ENCODE measurements at regions not wholly inside any gene's neighbourhood (a gene's known extent, or its start where the extent isn't known, plus 50 kb on each side); places are given as distances from the start of the nearest gene placed in this dataset.

- TF ChIP-seq POLR2AphosphoS5 (IDR thresholded peaks at IDR 0.05; ENCODE audit: low read length) (no peak), MEF2A (IDR thresholded peaks at IDR 0.05; ENCODE audit: insufficient read depth, low read depth, low read length) (no peak), TCF12 (IDR thresholded peaks at IDR 0.05; ENCODE audit: low read depth, low read length) (no peak), HDGF (IDR thresholded peaks at IDR 0.05) (no peak)
These were observed 320.6 kb downstream of the UACA start (continued) for GRCh38 chr15:70442616-70443321.

- 41% methylated on average over 13 of the region's 13 CpGs for WGBS (ENCODE audit: insufficient coverage, insufficient replicate concordance, low lambda C conversion rate, missing lambda C conversion rate)
- FAIRE-seq = no peak
- H3K27ac ChIP-seq (ENCODE audit: control insufficient read depth, insufficient read depth) = no peak overlapping the region
- intact Hi-C loops (cut with micrococcal nuclease; ENCODE audit: unreplicated experiment) = no loop called here
- no TSS peak for BruUV-seq (replicated peaks)
- SMC1A ChIA-PET (ENCODE audit: uncharacterized antibody, unreplicated experiment) = no interaction called here
- H3K4me2 ChIP-seq (ENCODE audit: control insufficient read depth, insufficient read depth) = no peak overlapping the region
- no peaks in the 10 kb centered on the region for H3K36me3 ChIP-seq (ENCODE audit: control insufficient read depth in 2 of 2, insufficient read depth in 2 of 2, low read length in 1 of 2)
- in situ Hi-C loops (cut with MboI) = no loop called here
- H3K79me2 ChIP-seq (ENCODE audit: control insufficient read depth, insufficient read depth, low read length) = no peaks in the 10 kb centered on the region
- no peak for TF ChIP-seq STAT3 (IDR thresholded peaks at IDR 0.05; ENCODE audit: low read depth, low read length)
- CTCF ChIA-PET = no interaction called here
- H2AFZ ChIP-seq (ENCODE audit: control insufficient read depth, low read depth, low read length) = no peak overlapping the region
- DNase-seq (ENCODE audit: low read depth, low spot score) = no peak
- no peak overlapping the region for H3K9ac ChIP-seq (ENCODE audit: control insufficient read depth, insufficient read depth, low read length)
- H3K9me3 ChIP-seq (replicated peaks; ENCODE audit: control insufficient read depth, insufficient read depth, low read length) = no peaks in the 10 kb centered on the region
- POLR2A ChIA-PET = no interaction called here
- peaks cover 1% of the 10 kb centered on the region; the same call in 1 of the 2 replicates for H3K4me1 ChIP-seq (ENCODE audit: control insufficient read depth, insufficient read depth, low read length)
- no peak overlapping the region for H3K4me3 ChIP-seq
- ATAC-seq = no peak
- H4K20me1 ChIP-seq (ENCODE audit: control insufficient read depth, insufficient read depth) = no peaks in the 10 kb centered on the region
- peaks cover 7 to 20% of the 10 kb centered on the region in 2 experiments for H3K27me3 ChIP-seq (replicated peaks in 1 of 2; ENCODE audit: control insufficient read depth in 2 of 2, insufficient read depth in 2 of 2, low read length in 1 of 2)
- RAD21 ChIA-PET (ENCODE audit: unreplicated experiment) = no interaction called here
These were observed 321.1 kb downstream of the UACA start for GRCh38 chr15:70442211-70442610.

- FAIRE-seq (no peak), ATAC-seq (no peak), DNase-seq (ENCODE audit: low read depth, low spot score) (no peak)
- intact Hi-C loops (cut with micrococcal nuclease; ENCODE audit: unreplicated experiment) = no loop called here
- RAD21 ChIA-PET (ENCODE audit: unreplicated experiment) = no interaction called here
- BruUV-seq (replicated peaks) = no TSS peak
- Histone ChIP-seq H3K4me2 (ENCODE audit: control insufficient read depth, insufficient read depth) (no peak overlapping the region), H3K36me3 (ENCODE audit: control insufficient read depth in 2 of 2, insufficient read depth in 2 of 2, low read length in 1 of 2) (no peaks in the 10 kb centered on the region), H2AFZ (ENCODE audit: control insufficient read depth, low read depth, low read length) (no peak overlapping the region), H3K27me3 (replicated peaks in 1 of 2; ENCODE audit: control insufficient read depth in 2 of 2, insufficient read depth in 2 of 2, low read length in 1 of 2) (peaks cover 5 to 20% of the 10 kb centered on the region in 2 experiments), H3K4me3 (no peak overlapping the region), H3K4me1 (ENCODE audit: control insufficient read depth, insufficient read depth, low read length) (peaks cover 17% of the 10 kb centered on the region), H3K9me3 (replicated peaks; ENCODE audit: control insufficient read depth, insufficient read depth, low read length) (no peaks in the 10 kb centered on the region), H4K20me1 (ENCODE audit: control insufficient read depth, insufficient read depth) (no peaks in the 10 kb centered on the region), H3K9ac (ENCODE audit: control insufficient read depth, insufficient read depth, low read length) (no peak overlapping the region), H3K79me2 (ENCODE audit: control insufficient read depth, insufficient read depth, low read length) (no peaks in the 10 kb centered on the region), H3K27ac (ENCODE audit: control insufficient read depth, insufficient read depth) (no peak overlapping the region)
- POLR2A ChIA-PET = no interaction called here
- CTCF ChIA-PET = no interaction called here
- WGBS (ENCODE audit: insufficient coverage, insufficient replicate concordance, low lambda C conversion rate, missing lambda C conversion rate) = 66% methylated on average over 10 of the region's 10 CpGs
- SMC1A ChIA-PET (ENCODE audit: uncharacterized antibody, unreplicated experiment) = interaction anchor here (1.1 kb wide), 1 partner anchor 82 kb away, joined by 3 read pairs; no protein-coding TSS in a partner anchor
- in situ Hi-C loops (cut with MboI) = no loop called here
- TF ChIP-seq NFYA (IDR thresholded peaks at IDR 0.05; ENCODE audit: borderline replicate concordance, low read depth, low read length) (no peak), HDAC6 (IDR thresholded peaks at IDR 0.05; ENCODE audit: unreplicated experiment) (no peak), MXI1 (IDR thresholded peaks at IDR 0.05; ENCODE audit: low read depth, low read length) (no peak), SP1 (IDR thresholded peaks at IDR 0.05; ENCODE audit: low read depth, low read length) (no peak), ZNF24 (IDR thresholded peaks at IDR 0.05) (no peak), IRF4 (IDR thresholded peaks at IDR 0.05; ENCODE audit: low read depth, low read length) (no peak), TCF12 (IDR thresholded peaks at IDR 0.05; ENCODE audit: low read depth, low read length) (no peak)
- TF ChIP-seq, protein P1, sequence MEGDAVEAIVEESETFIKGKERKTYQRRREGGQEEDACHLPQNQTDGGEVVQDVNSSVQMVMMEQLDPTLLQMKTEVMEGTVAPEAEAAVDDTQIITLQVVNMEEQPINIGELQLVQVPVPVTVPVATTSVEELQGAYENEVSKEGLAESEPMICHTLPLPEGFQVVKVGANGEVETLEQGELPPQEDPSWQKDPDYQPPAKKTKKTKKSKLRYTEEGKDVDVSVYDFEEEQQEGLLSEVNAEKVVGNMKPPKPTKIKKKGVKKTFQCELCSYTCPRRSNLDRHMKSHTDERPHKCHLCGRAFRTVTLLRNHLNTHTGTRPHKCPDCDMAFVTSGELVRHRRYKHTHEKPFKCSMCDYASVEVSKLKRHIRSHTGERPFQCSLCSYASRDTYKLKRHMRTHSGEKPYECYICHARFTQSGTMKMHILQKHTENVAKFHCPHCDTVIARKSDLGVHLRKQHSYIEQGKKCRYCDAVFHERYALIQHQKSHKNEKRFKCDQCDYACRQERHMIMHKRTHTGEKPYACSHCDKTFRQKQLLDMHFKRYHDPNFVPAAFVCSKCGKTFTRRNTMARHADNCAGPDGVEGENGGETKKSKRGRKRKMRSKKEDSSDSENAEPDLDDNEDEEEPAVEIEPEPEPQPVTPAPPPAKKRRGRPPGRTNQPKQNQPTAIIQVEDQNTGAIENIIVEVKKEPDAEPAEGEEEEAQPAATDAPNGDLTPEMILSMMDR (IDR thresholded peaks at IDR 0.05 in 2 of 3, conservative IDR thresholded peaks at IDR 0.05 in 1 of 3; ENCODE audit: control insufficient read depth in 2 of 3, extremely low read depth in 1 of 3, insufficient read depth in 1 of 3, low read depth in 3 of 3, low read length in 3 of 3) = no peak
- TF ChIP-seq, protein P2, sequence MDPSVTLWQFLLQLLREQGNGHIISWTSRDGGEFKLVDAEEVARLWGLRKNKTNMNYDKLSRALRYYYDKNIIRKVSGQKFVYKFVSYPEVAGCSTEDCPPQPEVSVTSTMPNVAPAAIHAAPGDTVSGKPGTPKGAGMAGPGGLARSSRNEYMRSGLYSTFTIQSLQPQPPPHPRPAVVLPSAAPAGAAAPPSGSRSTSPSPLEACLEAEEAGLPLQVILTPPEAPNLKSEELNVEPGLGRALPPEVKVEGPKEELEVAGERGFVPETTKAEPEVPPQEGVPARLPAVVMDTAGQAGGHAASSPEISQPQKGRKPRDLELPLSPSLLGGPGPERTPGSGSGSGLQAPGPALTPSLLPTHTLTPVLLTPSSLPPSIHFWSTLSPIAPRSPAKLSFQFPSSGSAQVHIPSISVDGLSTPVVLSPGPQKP (IDR thresholded peaks at IDR 0.05; ENCODE audit: low read depth, low read length) = no peak
These were observed 322.8 kb downstream of the UACA start for GRCh38 chr15:70440416-70441138.
